GM13976 (cell line): ENCODE measurements at regions not wholly inside any gene's neighbourhood (a gene's known extent, or its start where the extent isn't known, plus 50 kb on each side); places are given as distances from the start of the nearest gene placed in this dataset.

Experiments
- DNase-seq: peaks from one replicate; pipeline ENCODE4 v3.0.0; 2012; ENCODE audit warnings: low spot score
- CTCF ChIP-seq: IDR thresholded peaks from 2 replicates; pipeline ENCODE4 v1.5.1; 2012; ENCODE audit warnings: borderline replicate concordance, mild to moderate bottlenecking; ENCODE audit not compliant: insufficient read depth; ENCODE audit errors: extremely low read depth, missing control alignments, control extremely low read depth
- in situ Hi-C: fragments of 300-500 bp; cut with MboI; formaldehyde crosslinking; loops from one replicate; pipeline ENCODE4 v1.12.0; 2022; ENCODE audit warnings: low sequenced_read_pairs, mixed read lengths, inconsistent platforms; ENCODE audit not compliant: unreplicated experiment

GRCh38 chr10:118472415-118473304 lies 122.8 kb downstream of the PRLHR start:
- TF ChIP-seq CTCF = no peak
- in situ Hi-C loops = loop anchor here (25.0 kb wide), 1 partner anchor 985 kb away; no protein-coding TSS in a partner anchor
- no peak for DNase-seq

- TF ChIP-seq CTCF = no peak
- in situ Hi-C loops = loop anchor here (25.0 kb wide), 1 partner anchor 985 kb away; no protein-coding TSS in a partner anchor
- DNase-seq = no peak
These were observed 123.6 kb downstream of the PRLHR start for GRCh38 chr10:118471863-118472262.

- no peak for TF ChIP-seq CTCF
- DNase-seq = no peak
- in situ Hi-C loops = loop anchor here (25.0 kb wide), 1 partner anchor 983 kb away; no protein-coding TSS in a partner anchor
These were observed 125.0 kb downstream of the PRLHR start for GRCh38 chr10:118470470-118470869.

GRCh38 chr10:118467200-118467599 lies 125.1 kb upstream of the FAM204A start:
- in situ Hi-C loops = loop anchor here (25.0 kb wide), 1 partner anchor 980 kb away; no protein-coding TSS in a partner anchor

GRCh38 chr10:118465300-118465874 lies 123.3 kb upstream of the FAM204A start:
- DNase-seq = no peak
- TF ChIP-seq CTCF = no peak
- in situ Hi-C loops = loop anchor here (25.0 kb wide), 1 partner anchor 978 kb away; no protein-coding TSS in a partner anchor

More at GRCh38 chr10:118467200-118467599, 125.1 kb upstream of the FAM204A start:
- no peak for TF ChIP-seq CTCF
- no peak for DNase-seq

- DNase-seq = no peak
- in situ Hi-C loops = loop anchor here (25.0 kb wide), 1 partner anchor 976 kb away; no protein-coding TSS in a partner anchor
- TF ChIP-seq CTCF = no peak
These were observed 121.6 kb upstream of the FAM204A start for GRCh38 chr10:118463740-118464139.
